Keratinocyte (primary cell): ENCODE measurements at regions not wholly inside any gene's neighbourhood (a gene's known extent, or its start where the extent isn't known, plus 50 kb on each side); places are given as distances from the start of the nearest gene placed in this dataset.

Experiments
- DNase-seq: peaks from one replicate; pipeline ENCODE4 v3.0.0-alpha.2; 2011; ENCODE audit warnings: low read depth, missing footprints, low spot score
- FAIRE-seq: peaks from 2 replicates; lab custom pipeline; 2011; peaks lifted over from hg19 to GRCh38; lab: Jason Lieb, UNC
- H2AFZ ChIP-seq: 2 replicates; pipeline ENCODE4 v1.6.0; 2012; ENCODE audit warnings: low read length, control low read depth, inconsistent platforms; ENCODE audit not compliant: control insufficient read depth
- H3K27ac ChIP-seq: 2 replicates; pipeline ENCODE4 v1.5.1; 2011; ENCODE audit warnings: low read length; ENCODE audit not compliant: control insufficient read depth, insufficient read depth
- H3K27me3 ChIP-seq: 3 replicates; pipeline ENCODE4 v1.6.0; 2011; ENCODE audit warnings: low read length; ENCODE audit not compliant: control insufficient read depth, insufficient read depth; ENCODE audit errors: extremely low read depth
- H3K36me3 ChIP-seq, 2 experiments: 2 replicates in 1 of 2; 3 replicates in 1 of 2; pipeline ENCODE4 v1.5.1; 2011; ENCODE audit warnings: low read length in 2 of 2, mild to moderate bottlenecking in 1 of 2; ENCODE audit not compliant: control insufficient read depth in 2 of 2, insufficient read depth in 2 of 2; ENCODE audit errors: extremely low read depth in 1 of 2
- H3K4me1 ChIP-seq: 3 replicates; pipeline ENCODE4 v1.5.1; 2011; ENCODE audit warnings: low read length; ENCODE audit not compliant: control insufficient read depth, insufficient read depth; ENCODE audit errors: extremely low read depth
- H3K4me2 ChIP-seq: 3 replicates; pipeline ENCODE4 v1.6.0; 2011; ENCODE audit warnings: low read depth, low read length; ENCODE audit not compliant: control insufficient read depth, insufficient read depth; ENCODE audit errors: extremely low read depth
- H3K4me3 ChIP-seq, 3 experiments: fragments of 200-600 bp in 1 of 3; sonication (generic) in 1 of 3; 2 replicates in 2 of 3; 3 replicates in 1 of 3; pipeline ENCODE4 v1.5.1; 2011 to 2016; ENCODE audit warnings: low read length in 3 of 3, mild to moderate bottlenecking in 3 of 3, control low read depth in 2 of 3, inconsistent platforms in 1 of 3, low read depth in 1 of 3, mixed read lengths in 1 of 3, mixed run types in 1 of 3, moderate library complexity in 1 of 3; ENCODE audit not compliant: control insufficient read depth in 2 of 3, insufficient read depth in 2 of 3; ENCODE audit errors: extremely low read depth in 1 of 3
- H3K79me2 ChIP-seq: 2 replicates; pipeline ENCODE4 v1.6.0; 2012; ENCODE audit warnings: low read length; ENCODE audit not compliant: control insufficient read depth, insufficient read depth
- H3K9ac ChIP-seq: 3 replicates; pipeline ENCODE4 v1.6.0; 2011; ENCODE audit warnings: low read length; ENCODE audit not compliant: control insufficient read depth, insufficient read depth; ENCODE audit errors: extremely low read depth
- H3K9me1 ChIP-seq: 3 replicates; pipeline ENCODE4 v1.6.0; 2011; ENCODE audit warnings: low read length; ENCODE audit not compliant: control insufficient read depth, insufficient read depth; ENCODE audit errors: extremely low read depth
- H3K9me3 ChIP-seq: 2 replicates; pipeline ENCODE4 v1.5.1; 2012; ENCODE audit warnings: low read depth, low read length; ENCODE audit not compliant: control insufficient read depth
- H4K20me1 ChIP-seq: 3 replicates; pipeline ENCODE4 v1.6.0; 2011; ENCODE audit warnings: low read length; ENCODE audit not compliant: control insufficient read depth, insufficient read depth; ENCODE audit errors: extremely low read depth
- EZH2 ChIP-seq: IDR thresholded peaks from one replicate; pipeline ENCODE4 v1.6.1; 2012; ENCODE audit warnings: inconsistent platforms, mild to moderate bottlenecking, low read length, moderate library complexity
- dilution Hi-C: fragments of 300-500 bp; cut with MboI; formaldehyde crosslinking; loops from one replicate; pipeline ENCODE4 v1.7.0; 2020; ENCODE audit warnings: low sequenced_read_pairs; ENCODE audit not compliant: extremely low pct_ligation_motif_present
- TF ChIP-seq, protein P1 (sequence below), 3 experiments: IDR thresholded peaks in 1 of 3; conservative IDR thresholded peaks in 1 of 3; optimal IDR thresholded peaks in 1 of 3; 2 replicates in 2 of 3; 3 replicates in 1 of 3; pipeline versions ENCODE3 to v1.5.1; 2011; ENCODE audit warnings: low read length in 3 of 3, mild to moderate bottlenecking in 3 of 3, moderate library complexity in 2 of 3, control low read depth in 1 of 3, inconsistent platforms in 1 of 3; ENCODE audit not compliant: insufficient read depth in 2 of 3; ENCODE audit errors: extremely low read depth in 1 of 3

DNA sequence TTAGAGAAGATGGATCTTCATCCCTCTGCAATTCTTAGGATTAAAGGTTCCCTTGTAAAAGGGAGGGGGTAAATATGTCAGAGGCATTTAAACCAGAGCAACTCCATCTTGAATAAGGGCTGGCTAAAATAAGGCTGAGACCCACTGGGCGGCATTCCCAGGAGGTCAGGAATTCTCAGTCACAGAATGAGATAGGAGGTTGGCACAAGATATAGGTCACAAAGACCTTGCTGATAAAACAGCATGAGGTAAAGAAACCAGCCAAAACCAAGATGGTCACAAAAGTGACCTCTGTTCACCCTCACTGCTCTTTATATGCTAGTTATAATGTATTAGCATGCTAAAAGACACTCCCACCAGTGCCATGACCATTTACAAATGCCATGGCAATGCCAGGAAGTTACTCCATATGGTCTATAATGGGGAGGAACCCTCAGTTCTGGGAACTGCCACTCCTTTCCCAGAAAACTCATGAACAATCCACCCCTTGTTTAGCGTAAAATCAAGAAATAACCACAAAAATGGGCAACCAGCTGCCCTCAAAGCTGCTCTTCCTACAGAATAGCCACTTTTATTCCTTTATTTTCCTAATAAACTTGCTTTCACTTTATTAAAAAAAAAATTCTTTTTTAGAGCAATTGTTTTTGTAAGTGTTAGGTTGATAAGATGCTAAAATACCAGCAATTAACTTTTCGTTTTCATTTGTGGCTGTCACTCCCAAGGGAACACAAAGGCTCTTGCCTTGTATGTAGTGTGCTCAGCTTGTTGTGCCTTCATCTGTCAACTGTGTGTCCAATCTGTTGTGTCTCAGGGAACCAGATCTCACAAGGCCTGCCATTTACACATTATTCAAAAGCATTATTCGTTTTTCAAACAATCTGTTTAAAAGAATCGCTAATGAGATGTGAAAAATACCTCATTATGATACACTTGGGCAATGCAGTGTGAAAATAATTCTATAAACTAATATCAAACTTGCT, 205.2 kb upstream of the RGPD4 start:
- no peak overlapping the region for H3K27ac ChIP-seq
- TF ChIP-seq EZH2, result no peak
- TF ChIP-seq, protein P1, sequence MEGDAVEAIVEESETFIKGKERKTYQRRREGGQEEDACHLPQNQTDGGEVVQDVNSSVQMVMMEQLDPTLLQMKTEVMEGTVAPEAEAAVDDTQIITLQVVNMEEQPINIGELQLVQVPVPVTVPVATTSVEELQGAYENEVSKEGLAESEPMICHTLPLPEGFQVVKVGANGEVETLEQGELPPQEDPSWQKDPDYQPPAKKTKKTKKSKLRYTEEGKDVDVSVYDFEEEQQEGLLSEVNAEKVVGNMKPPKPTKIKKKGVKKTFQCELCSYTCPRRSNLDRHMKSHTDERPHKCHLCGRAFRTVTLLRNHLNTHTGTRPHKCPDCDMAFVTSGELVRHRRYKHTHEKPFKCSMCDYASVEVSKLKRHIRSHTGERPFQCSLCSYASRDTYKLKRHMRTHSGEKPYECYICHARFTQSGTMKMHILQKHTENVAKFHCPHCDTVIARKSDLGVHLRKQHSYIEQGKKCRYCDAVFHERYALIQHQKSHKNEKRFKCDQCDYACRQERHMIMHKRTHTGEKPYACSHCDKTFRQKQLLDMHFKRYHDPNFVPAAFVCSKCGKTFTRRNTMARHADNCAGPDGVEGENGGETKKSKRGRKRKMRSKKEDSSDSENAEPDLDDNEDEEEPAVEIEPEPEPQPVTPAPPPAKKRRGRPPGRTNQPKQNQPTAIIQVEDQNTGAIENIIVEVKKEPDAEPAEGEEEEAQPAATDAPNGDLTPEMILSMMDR (optimal IDR thresholded peaks at IDR 0.05 in 1 of 3, IDR thresholded peaks at IDR 0.05 in 1 of 3, conservative IDR thresholded peaks at IDR 0.05 in 1 of 3; ENCODE audit: extremely low read depth in 1 of 3, insufficient read depth in 2 of 3, low read length in 3 of 3), result no peak
- no peak for FAIRE-seq

DNA sequence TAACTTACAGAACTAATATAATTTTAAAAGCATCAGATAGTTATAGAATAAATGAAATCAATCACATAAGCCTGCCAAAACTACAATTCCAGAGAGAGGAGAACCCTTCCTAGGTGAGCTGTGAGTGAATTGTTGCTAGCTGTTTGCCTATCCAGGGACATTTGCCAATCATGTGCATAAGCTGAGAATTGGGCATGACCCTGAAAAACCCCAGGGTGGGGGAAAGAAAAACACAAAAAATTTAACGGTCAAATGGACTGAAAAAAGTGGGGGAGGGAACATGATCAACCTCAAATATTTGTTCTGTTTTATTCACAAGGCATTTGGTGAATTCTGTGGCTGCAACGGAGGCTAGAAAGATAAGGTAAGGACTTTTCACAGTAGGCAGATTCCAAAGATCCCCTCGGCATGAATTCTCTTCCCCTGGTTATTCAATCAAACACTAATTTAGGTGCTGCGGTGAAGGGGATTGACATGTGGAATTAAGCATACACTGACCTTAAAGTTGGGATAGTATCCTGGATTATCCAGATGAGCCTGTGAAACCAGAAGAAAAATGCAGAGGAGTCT, 203.9 kb upstream of the RGPD4 start:
- Histone ChIP-seq H4K20me1 (no peaks in the 10 kb centered on the region), H2AFZ (no peak overlapping the region), H3K9me3 (peaks cover 3% of the 10 kb centered on the region), H3K9me1 (no peaks in the 10 kb centered on the region), H3K4me2 (no peak overlapping the region), H3K79me2 (no peaks in the 10 kb centered on the region), H3K4me1 (no peaks in the 10 kb centered on the region), H3K9ac (no peak overlapping the region), H3K36me3 (no peaks in the 10 kb centered on the region), H3K4me3 (no peak overlapping the region), H3K27ac (no peak overlapping the region), H3K27me3 (no peaks in the 10 kb centered on the region)
- no peak for TF ChIP-seq EZH2
- TF ChIP-seq, protein P1 (optimal IDR thresholded peaks at IDR 0.05 in 1 of 3, IDR thresholded peaks at IDR 0.05 in 1 of 3, conservative IDR thresholded peaks at IDR 0.05 in 1 of 3; ENCODE audit: extremely low read depth in 1 of 3, insufficient read depth in 2 of 3, low read length in 3 of 3), result no peak
- FAIRE-seq (no peak), DNase-seq (no peak)
- dilution Hi-C loops, result no loop called here

More for the DNA sequence above, 205.2 kb upstream of the RGPD4 start:
- Histone ChIP-seq H3K9me3 (peaks cover 3% of the 10 kb centered on the region), H2AFZ (no peak overlapping the region), H3K79me2 (no peaks in the 10 kb centered on the region), H3K4me3 (no peak overlapping the region), H3K9me1 (no peaks in the 10 kb centered on the region), H3K36me3 (no peaks in the 10 kb centered on the region), H3K4me1 (no peaks in the 10 kb centered on the region), H3K27me3 (no peaks in the 10 kb centered on the region), H3K4me2 (no peak overlapping the region), H4K20me1 (no peaks in the 10 kb centered on the region), H3K9ac (no peak overlapping the region)
- no peak for DNase-seq
- dilution Hi-C loops, result no loop called here
